ENCODE measurements at regions not wholly inside any gene's neighbourhood (a gene's known extent, or its start where the extent isn't known, plus 50 kb on each side); places are given as distances from the start of the nearest gene placed in this dataset.

DNA sequence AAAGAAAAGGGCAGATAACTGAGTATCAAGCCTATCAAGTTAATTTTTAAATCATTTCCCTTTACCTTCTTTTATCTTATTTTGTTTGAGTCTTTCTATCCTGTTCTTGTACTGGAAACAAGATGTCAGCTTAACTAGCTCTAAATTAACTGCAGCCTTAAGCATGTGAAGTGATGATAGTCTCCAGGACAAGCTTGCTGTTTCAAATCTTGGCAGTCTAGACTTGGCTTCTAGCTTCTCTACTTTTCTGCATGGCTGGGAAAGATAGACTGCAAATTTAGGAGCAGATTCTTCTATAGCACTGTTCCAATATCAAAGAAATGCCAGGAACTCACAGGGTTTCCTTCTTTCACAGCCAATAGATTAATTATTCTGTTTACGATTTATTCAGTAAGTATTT, 1034.4 kb downstream of the TUSC7 start:
- H2BK20ac ChIP-seq (ENCODE audit: low read length) = no peak overlapping the region
- no peak overlapping the region for H3K23ac ChIP-seq (ENCODE audit: insufficient read length)
- H4K20me1 ChIP-seq (replicated peaks in 1 of 2; ENCODE audit: control insufficient read depth in 1 of 2, insufficient read depth in 2 of 2, low read length in 2 of 2) = no peaks in the 10 kb centered on the region
- no peak overlapping the region for H4K91ac ChIP-seq (replicated peaks; ENCODE audit: insufficient read length, low read length)
- H3K23me2 ChIP-seq (ENCODE audit: low read depth, low read length) = no peaks in the 10 kb centered on the region
- H3K56ac ChIP-seq (replicated peaks; ENCODE audit: insufficient read length, low read depth, low read length) = no peak overlapping the region
- H3K36me3 ChIP-seq (ENCODE audit: control insufficient read depth in 2 of 4, insufficient read depth in 4 of 4, low read length in 3 of 4) = no peaks in the 10 kb centered on the region
- H3K14ac ChIP-seq (ENCODE audit: insufficient read length) = no peak overlapping the region
- no peak for FAIRE-seq
- no peaks in the 10 kb centered on the region for H3K9me3 ChIP-seq (ENCODE audit: insufficient read depth in 2 of 2, low read depth in 1 of 2, low read length in 1 of 2)
- no peak overlapping the region for H2BK5ac ChIP-seq (ENCODE audit: low read depth, low read length)
- H3K27ac ChIP-seq (ENCODE audit: low read depth, low read length) = no peak overlapping the region
- H2AFZ ChIP-seq (ENCODE audit: low read length) = no peak overlapping the region
- H4K8ac ChIP-seq (ENCODE audit: extremely low read depth, insufficient read depth, low read length) = no peak overlapping the region
- no peak overlapping the region for H4K5ac ChIP-seq (ENCODE audit: insufficient read length, low read depth, low read length)
- POLR2A ChIA-PET (ENCODE audit: partially characterized antibody) = no interaction called here
- H3K27me3 ChIP-seq (replicated peaks in 1 of 4; ENCODE audit: control insufficient read depth in 3 of 4, extremely low read depth in 1 of 4, insufficient read depth in 3 of 4, low read length in 3 of 4) = no peaks in the 10 kb centered on the region
- no peak overlapping the region for H2AK5ac ChIP-seq (ENCODE audit: low read depth, low read length)
- no peak overlapping the region for H3K4me3 ChIP-seq (ENCODE audit: extremely low read depth in 1 of 4, insufficient read depth in 2 of 4, low read depth in 3 of 4, low read length in 4 of 4)
- H3K18ac ChIP-seq (ENCODE audit: extremely low read depth, low read length) = no peak overlapping the region
- H3K4me1 ChIP-seq (replicated peaks in 1 of 4; ENCODE audit: control insufficient read depth in 3 of 4, insufficient read depth in 4 of 4, low read length in 3 of 4) = no peaks in the 10 kb centered on the region
- H3K4ac ChIP-seq (replicated peaks; ENCODE audit: insufficient read length, low read depth, low read length) = no peak overlapping the region
- H2BK120ac ChIP-seq (replicated peaks; ENCODE audit: low read depth, low read length) = no peak overlapping the region
- TF ChIP-seq ZNF274 (IDR thresholded peaks at IDR 0.05; ENCODE audit: borderline replicate concordance, extremely low read depth, low read length) (no peak), RXRA (IDR thresholded peaks at IDR 0.05; ENCODE audit: insufficient read depth, low read depth, low read length) (no peak), GABPA (IDR thresholded peaks at IDR 0.05; ENCODE audit: borderline replicate concordance, insufficient read depth, low read length) (no peak), GTF2F1 (IDR thresholded peaks at IDR 0.05; ENCODE audit: borderline replicate concordance, low read depth, low read length) (no peak), TAF7 (optimal IDR thresholded peaks at IDR 0.05; ENCODE audit: borderline replicate concordance, low read depth, low read length) (no peak), CEBPB (IDR thresholded peaks at IDR 0.05; ENCODE audit: low read depth, low read length) (no peak), SAP30 (IDR thresholded peaks at IDR 0.05; ENCODE audit: insufficient read depth, insufficient replicate concordance, low read length) (no peak), TEAD4 (IDR thresholded peaks at IDR 0.05; ENCODE audit: low read depth, low read length) (no peak), KDM1A (IDR thresholded peaks at IDR 0.05; ENCODE audit: borderline replicate concordance, low read length) (no peak), PHF8 (conservative IDR thresholded peaks at IDR 0.05; ENCODE audit: low read depth, low read length) (no peak), CHD1 (IDR thresholded peaks at IDR 0.05; ENCODE audit: low read depth, low read length) (no peak), HDAC2 (IDR thresholded peaks at IDR 0.05; ENCODE audit: borderline replicate concordance in 1 of 2, low read depth in 2 of 2, low read length in 2 of 2) (no peak), CREB1 (IDR thresholded peaks at IDR 0.05) (no peak)
- TF ChIP-seq, protein P1, sequence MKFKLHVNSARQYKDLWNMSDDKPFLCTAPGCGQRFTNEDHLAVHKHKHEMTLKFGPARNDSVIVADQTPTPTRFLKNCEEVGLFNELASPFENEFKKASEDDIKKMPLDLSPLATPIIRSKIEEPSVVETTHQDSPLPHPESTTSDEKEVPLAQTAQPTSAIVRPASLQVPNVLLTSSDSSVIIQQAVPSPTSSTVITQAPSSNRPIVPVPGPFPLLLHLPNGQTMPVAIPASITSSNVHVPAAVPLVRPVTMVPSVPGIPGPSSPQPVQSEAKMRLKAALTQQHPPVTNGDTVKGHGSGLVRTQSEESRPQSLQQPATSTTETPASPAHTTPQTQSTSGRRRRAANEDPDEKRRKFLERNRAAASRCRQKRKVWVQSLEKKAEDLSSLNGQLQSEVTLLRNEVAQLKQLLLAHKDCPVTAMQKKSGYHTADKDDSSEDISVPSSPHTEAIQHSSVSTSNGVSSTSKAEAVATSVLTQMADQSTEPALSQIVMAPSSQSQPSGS (IDR thresholded peaks at IDR 0.05; ENCODE audit: low read length) = no peak
- CTCF ChIA-PET (ENCODE audit: partially characterized antibody) = no interaction called here
- H3K4me2 ChIP-seq (ENCODE audit: insufficient read depth in 1 of 2, low read depth in 2 of 2, low read length in 2 of 2) = no peak overlapping the region
- H3K79me2 ChIP-seq (ENCODE audit: control insufficient read depth in 1 of 2, insufficient read depth in 2 of 2, low read length in 2 of 2) = no peaks in the 10 kb centered on the region
- H2BK12ac ChIP-seq (ENCODE audit: low read depth, low read length) = no peak overlapping the region
- no peaks in the 10 kb centered on the region for H3K79me1 ChIP-seq (ENCODE audit: low read depth, low read length)
- H2BK15ac ChIP-seq (ENCODE audit: low read length) = no peak overlapping the region
- DNase-seq (ENCODE audit: low read depth in 1 of 2, low spot score in 2 of 2) = no peak
- no peak overlapping the region for H3K9ac ChIP-seq (replicated peaks in 1 of 4; ENCODE audit: extremely low read depth in 1 of 4, low read depth in 3 of 4, low read length in 3 of 4)
- WGBS, 2 experiments (ENCODE audit: extremely low coverage in 1 of 2, insufficient coverage in 1 of 2, insufficient read length in 1 of 2, insufficient replicate concordance in 2 of 2, low coverage in 1 of 2, low lambda C conversion rate in 2 of 2, missing lambda C conversion rate in 1 of 2) = 96% methylated on average over 1 of the region's 1 CpG; no CpG with 5 or more reads in 1 of the 2 experiments
